ENCODE measurements at regions not wholly inside any gene's neighbourhood (a gene's known extent, or its start where the extent isn't known, plus 50 kb on each side); places are given as distances from the start of the nearest gene placed in this dataset.

GRCh38 chr3:4907050-4907449 is 72.2 kb upstream of the BHLHE40 start:
- no peaks in the 10 kb centered on the region for H3K27me3 ChIP-seq (ENCODE audit: insufficient read depth, low read depth)
- intact Hi-C loops (cut with micrococcal nuclease; ENCODE audit: unreplicated experiment), result no loop called here
- no peaks in the 10 kb centered on the region for H3K9me3 ChIP-seq (ENCODE audit: insufficient read depth, low read depth)
- 0 out of 2 replicates have a peak, but pooled peaks cover 10% of the 10 kb centered on the region for H3K4me1 ChIP-seq (replicated peaks; ENCODE audit: insufficient read depth)
- no peak overlapping the region for H3K4me2 ChIP-seq
- H3K27ac ChIP-seq, result no peak overlapping the region
- ChIA-PET POLR2A (ENCODE audit: unreplicated experiment) (no interaction called here), CTCF (interaction anchor here (0.6 kb wide), 1 partner anchor 76 kb away, joined by 4 read pairs; no protein-coding TSS in a partner anchor)
- BruUV-seq (replicated peaks), result no TSS peak
- H3K36me3 ChIP-seq (ENCODE audit: low read depth), result no peaks in the 10 kb centered on the region
- H4K20me1 ChIP-seq (ENCODE audit: insufficient read depth), result no peaks in the 10 kb centered on the region
- H3K9me2 ChIP-seq (ENCODE audit: insufficient read depth), result no peaks in the 10 kb centered on the region
- no peak overlapping the region for H2AFZ ChIP-seq
- H3K4me3 ChIP-seq, result no peak overlapping the region
- H3F3A ChIP-seq (ENCODE audit: insufficient read depth, low read depth), result no peaks in the 10 kb centered on the region
- DNase-seq, result no peak
- no peaks in the 10 kb centered on the region for H3K79me2 ChIP-seq (ENCODE audit: low read depth)
- TF ChIP-seq CTCF (conservative IDR thresholded peaks at IDR 0.05) (no peak), EZH2 (IDR thresholded peaks at IDR 0.05; ENCODE audit: low read depth) (no peak)

- ChIA-PET CTCF (no interaction called here), POLR2A (ENCODE audit: unreplicated experiment) (interaction anchor here (0.6 kb wide), 1 partner anchor 9 kb away, joined by 13 read pairs; no protein-coding TSS in a partner anchor)
- no peaks in the 10 kb centered on the region for H3K9me3 ChIP-seq (ENCODE audit: insufficient read depth, low read depth)
- H3K4me2 ChIP-seq, result no peak overlapping the region
- H4K20me1 ChIP-seq (ENCODE audit: insufficient read depth), result no peaks in the 10 kb centered on the region
- H3K27me3 ChIP-seq (ENCODE audit: insufficient read depth, low read depth), result no peaks in the 10 kb centered on the region
- no TSS peak for BruUV-seq (replicated peaks)
- no peaks in the 10 kb centered on the region for H3F3A ChIP-seq (ENCODE audit: insufficient read depth, low read depth)
- intact Hi-C loops (cut with micrococcal nuclease; ENCODE audit: unreplicated experiment), result no loop called here
- no peak for DNase-seq
- no peak for TF ChIP-seq EZH2 (IDR thresholded peaks at IDR 0.05; ENCODE audit: low read depth)
- TF ChIP-seq CTCF (conservative IDR thresholded peaks at IDR 0.05), result no peak
- H3K4me1 ChIP-seq (replicated peaks; ENCODE audit: insufficient read depth), result 0 out of 2 replicates have a peak, but pooled peaks cover 10% of the 10 kb centered on the region
- no peak overlapping the region for H2AFZ ChIP-seq
- no peaks in the 10 kb centered on the region for H3K36me3 ChIP-seq (ENCODE audit: low read depth)
- no peak overlapping the region for H3K27ac ChIP-seq
- H3K79me2 ChIP-seq (ENCODE audit: low read depth), result no peaks in the 10 kb centered on the region
- H3K9me2 ChIP-seq (ENCODE audit: insufficient read depth), result no peaks in the 10 kb centered on the region
- H3K4me3 ChIP-seq, result no peak overlapping the region
These were observed 71.4 kb upstream of the BHLHE40 start for GRCh38 chr3:4907643-4908432.

GRCh38 chr3:4908433-4909156 is 70.6 kb upstream of the BHLHE40 start:
- Histone ChIP-seq H3K79me2 (ENCODE audit: low read depth) (no peaks in the 10 kb centered on the region), H3K9me2 (ENCODE audit: insufficient read depth) (no peaks in the 10 kb centered on the region), H3K4me1 (replicated peaks; ENCODE audit: insufficient read depth) (0 out of 2 replicates have a peak, but pooled peaks cover 10% of the 10 kb centered on the region), H3F3A (ENCODE audit: insufficient read depth, low read depth) (no peaks in the 10 kb centered on the region), H3K36me3 (ENCODE audit: low read depth) (no peaks in the 10 kb centered on the region), H3K4me3 (no peak overlapping the region), H3K9me3 (ENCODE audit: insufficient read depth, low read depth) (no peaks in the 10 kb centered on the region), H3K27me3 (ENCODE audit: insufficient read depth, low read depth) (no peaks in the 10 kb centered on the region), H2AFZ (no peak overlapping the region), H3K27ac (no peak overlapping the region), H3K4me2 (no peak overlapping the region), H4K20me1 (ENCODE audit: insufficient read depth) (no peaks in the 10 kb centered on the region)
- TF ChIP-seq CTCF (conservative IDR thresholded peaks at IDR 0.05), result no peak
- no peak for TF ChIP-seq EZH2 (IDR thresholded peaks at IDR 0.05; ENCODE audit: low read depth)
- DNase-seq, result no peak
- CTCF ChIA-PET, result no interaction called here
- POLR2A ChIA-PET (ENCODE audit: unreplicated experiment), result no interaction called here
- intact Hi-C loops (cut with micrococcal nuclease; ENCODE audit: unreplicated experiment), result no loop called here
- no TSS peak for BruUV-seq (replicated peaks)
